AG10803 (cell line): ENCODE measurements at regions not wholly inside any gene's neighbourhood (a gene's known extent, or its start where the extent isn't known, plus 50 kb on each side); places are given as distances from the start of the nearest gene placed in this dataset.
A peak's percentile ranks its signal among the peaks of the same experiment; 100 is the strongest.

Experiments used
- DNase-seq: peaks from one replicate; pipeline ENCODE4 v3.0.0; 2010; ENCODE audit warnings: low read depth
- H3K4me3 ChIP-seq: 2 replicates; pipeline ENCODE4 v1.5.1; 2011; ENCODE audit warnings: mild to moderate bottlenecking, low read length, control low read depth
- CTCF ChIP-seq: conservative IDR thresholded peaks from 2 replicates; pipeline ENCODE4 v1.5.1; 2011; ENCODE audit warnings: mild to moderate bottlenecking, low read length, control low read depth, inconsistent platforms

- peak; percentile 5 for DNase-seq
- H3K4me3 ChIP-seq: no peak overlapping the region
- no peak for TF ChIP-seq CTCF
These were observed 194.1 kb upstream of the PLEKHA5 start for GRCh38 chr12:18935371-18935965.

- no peak overlapping the region for H3K4me3 ChIP-seq
- no peak for TF ChIP-seq CTCF
- DNase-seq: no peak
These were observed 190.5 kb upstream of the PLEKHA5 start for GRCh38 chr12:18939051-18939450.

GRCh38 chr12:18942669-18943068 is 186.9 kb upstream of the PLEKHA5 start:
- no peak overlapping the region for H3K4me3 ChIP-seq
- no peak for DNase-seq
- no peak for TF ChIP-seq CTCF

GRCh38 chr12:18943200-18943599 is 186.3 kb upstream of the PLEKHA5 start:
- no peak for DNase-seq
- H3K4me3 ChIP-seq: no peak overlapping the region
- no peak for TF ChIP-seq CTCF

GRCh38 chr12:18946106-18946505 is 183.4 kb upstream of the PLEKHA5 start:
- no peak overlapping the region for H3K4me3 ChIP-seq
- no peak for DNase-seq
- no peak for TF ChIP-seq CTCF

GRCh38 chr12:18951218-18951617 is 178.3 kb upstream of the PLEKHA5 start:
- DNase-seq: no peak
- no peak for TF ChIP-seq CTCF
- no peak overlapping the region for H3K4me3 ChIP-seq

- H3K4me3 ChIP-seq: no peak overlapping the region
- no peak for DNase-seq
- no peak for TF ChIP-seq CTCF
These were observed 176.0 kb upstream of the PLEKHA5 start for GRCh38 chr12:18953505-18953904.
